Nephron progenitor cell (in vitro differentiated cells): ENCODE measurements at regions not wholly inside any gene's neighbourhood (a gene's known extent, or its start where the extent isn't known, plus 50 kb on each side); places are given as distances from the start of the nearest gene placed in this dataset.

Experiments
- DNase-seq: peaks from one replicate; pipeline ENCODE4 v3.0.0; 2021
- H3K27ac Mint-ChIP-seq: 2 replicates; pipeline ENCODE4 v1.8.0; 2021; ENCODE audit warnings: mild to moderate bottlenecking, moderate library complexity, mixed read lengths
- H3K27me3 Mint-ChIP-seq: 2 replicates; pipeline ENCODE4 v1.8.0; 2021; ENCODE audit warnings: mild to moderate bottlenecking, low read depth, mixed read lengths; ENCODE audit not compliant: poor library complexity
- H3K36me3 Mint-ChIP-seq: 2 replicates; pipeline ENCODE4 v1.8.0; 2021; ENCODE audit warnings: low read depth, mixed read lengths
- H3K4me1 Mint-ChIP-seq: 2 replicates; pipeline ENCODE4 v1.8.0; 2021; ENCODE audit warnings: mixed read lengths
- H3K4me3 Mint-ChIP-seq: 2 replicates; pipeline ENCODE4 v1.8.0; 2021; ENCODE audit warnings: mild to moderate bottlenecking, moderate library complexity, mixed read lengths
- H3K9me3 Mint-ChIP-seq: 2 replicates; pipeline ENCODE4 v1.8.0; 2021; ENCODE audit warnings: mild to moderate bottlenecking, moderate library complexity, mixed read lengths
- TF ChIP-seq, protein P1 (sequence below): fragments of 200-600 bp; sonication (generic); IDR thresholded peaks from 2 replicates; pipeline ENCODE4 v1.5.0; 2021; ENCODE audit warnings: antibody characterized with exemption

DNA sequence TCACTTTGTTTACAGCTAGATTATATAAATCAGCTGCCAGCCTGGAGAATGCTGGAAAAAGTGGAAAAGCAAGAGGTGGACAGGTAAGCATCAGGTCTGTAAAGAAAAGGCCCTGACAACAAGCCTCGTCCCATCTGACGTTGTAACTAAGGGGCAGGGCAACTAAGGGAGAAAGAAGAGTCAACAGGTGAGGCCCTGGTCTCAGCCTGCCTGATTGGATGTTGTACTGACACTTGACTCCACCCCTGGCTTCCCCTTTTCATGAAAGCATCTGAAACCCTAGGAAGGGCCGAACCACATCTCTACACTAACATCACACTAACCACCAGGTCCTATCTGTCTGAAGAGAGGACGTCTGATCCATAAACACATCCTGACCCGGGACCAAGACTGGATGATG is 357.6 kb upstream of the CFAP20DC start:
- H3K4me1 Mint-ChIP-seq: peaks cover 8% of the 10 kb centered on the region
- no peak overlapping the region for H3K4me3 Mint-ChIP-seq
- no peaks in the 10 kb centered on the region for H3K9me3 Mint-ChIP-seq
- no peaks in the 10 kb centered on the region for H3K36me3 Mint-ChIP-seq
- TF ChIP-seq, protein P1, sequence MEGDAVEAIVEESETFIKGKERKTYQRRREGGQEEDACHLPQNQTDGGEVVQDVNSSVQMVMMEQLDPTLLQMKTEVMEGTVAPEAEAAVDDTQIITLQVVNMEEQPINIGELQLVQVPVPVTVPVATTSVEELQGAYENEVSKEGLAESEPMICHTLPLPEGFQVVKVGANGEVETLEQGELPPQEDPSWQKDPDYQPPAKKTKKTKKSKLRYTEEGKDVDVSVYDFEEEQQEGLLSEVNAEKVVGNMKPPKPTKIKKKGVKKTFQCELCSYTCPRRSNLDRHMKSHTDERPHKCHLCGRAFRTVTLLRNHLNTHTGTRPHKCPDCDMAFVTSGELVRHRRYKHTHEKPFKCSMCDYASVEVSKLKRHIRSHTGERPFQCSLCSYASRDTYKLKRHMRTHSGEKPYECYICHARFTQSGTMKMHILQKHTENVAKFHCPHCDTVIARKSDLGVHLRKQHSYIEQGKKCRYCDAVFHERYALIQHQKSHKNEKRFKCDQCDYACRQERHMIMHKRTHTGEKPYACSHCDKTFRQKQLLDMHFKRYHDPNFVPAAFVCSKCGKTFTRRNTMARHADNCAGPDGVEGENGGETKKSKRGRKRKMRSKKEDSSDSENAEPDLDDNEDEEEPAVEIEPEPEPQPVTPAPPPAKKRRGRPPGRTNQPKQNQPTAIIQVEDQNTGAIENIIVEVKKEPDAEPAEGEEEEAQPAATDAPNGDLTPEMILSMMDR: no peak
- no peak overlapping the region for H3K27ac Mint-ChIP-seq
- no peak for DNase-seq
- H3K27me3 Mint-ChIP-seq: no peaks in the 10 kb centered on the region

- peaks cover 8% of the 10 kb centered on the region for H3K4me1 Mint-ChIP-seq
- DNase-seq: no peak
- H3K9me3 Mint-ChIP-seq: no peaks in the 10 kb centered on the region
- TF ChIP-seq, protein P1: no peak
- no peaks in the 10 kb centered on the region for H3K27me3 Mint-ChIP-seq
- H3K4me3 Mint-ChIP-seq: no peak overlapping the region
- H3K27ac Mint-ChIP-seq: no peak overlapping the region
- no peaks in the 10 kb centered on the region for H3K36me3 Mint-ChIP-seq
These were observed 357.1 kb upstream of the CFAP20DC start for GRCh38 chr3:59406943-59407342.

DNA sequence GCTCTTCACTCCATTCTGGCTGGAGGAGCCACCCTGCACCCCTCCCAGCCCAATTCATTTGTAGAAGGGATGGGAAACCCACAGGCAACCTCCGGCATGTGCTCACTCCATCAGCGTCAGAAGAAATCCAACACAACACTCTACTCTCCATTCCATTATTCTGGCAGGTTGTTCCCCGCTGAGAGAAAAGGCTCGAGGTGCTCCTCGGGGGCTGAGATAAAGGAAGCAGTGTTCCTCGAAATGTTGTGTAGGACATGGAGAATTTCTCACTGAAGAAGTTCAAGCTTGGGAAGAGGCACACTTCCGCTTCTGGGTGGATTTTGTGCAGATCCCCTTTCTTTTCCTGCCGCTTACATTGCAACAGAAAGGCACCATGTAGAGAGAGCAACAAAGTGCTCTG is 355.0 kb upstream of the CFAP20DC start:
- TF ChIP-seq, protein P1: no peak
- Mint-ChIP-seq H3K9me3 (peaks cover under 1% of the 10 kb centered on the region), H3K36me3 (no peaks in the 10 kb centered on the region), H3K4me1 (no peaks in the 10 kb centered on the region), H3K27me3 (no peaks in the 10 kb centered on the region), H3K4me3 (no peak overlapping the region), H3K27ac (no peak overlapping the region)
- no peak for DNase-seq

DNA sequence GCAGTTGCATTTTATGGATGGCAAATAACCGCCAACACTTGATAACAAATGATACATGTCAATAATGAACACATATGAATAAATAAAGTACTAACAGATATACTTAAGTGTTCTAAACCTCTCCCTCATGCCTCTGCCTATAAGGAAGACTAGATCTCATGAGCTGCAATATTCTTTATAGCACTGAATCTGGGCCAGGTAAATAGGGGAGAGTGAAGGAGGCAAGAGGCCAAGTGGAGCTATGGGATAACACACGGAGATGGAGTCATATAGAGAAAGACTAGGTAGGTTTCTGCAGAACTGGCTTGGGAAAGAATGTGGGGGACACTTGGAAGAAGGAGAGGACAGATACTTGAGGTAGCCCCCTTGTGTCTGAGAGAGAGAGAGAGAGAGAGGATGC is 354.2 kb upstream of the CFAP20DC start:
- Mint-ChIP-seq H3K9me3 (peaks cover 3% of the 10 kb centered on the region), H3K27me3 (no peaks in the 10 kb centered on the region), H3K4me3 (no peak overlapping the region), H3K4me1 (no peaks in the 10 kb centered on the region), H3K27ac (no peak overlapping the region), H3K36me3 (no peaks in the 10 kb centered on the region)
- TF ChIP-seq, protein P1: no peak
- DNase-seq: no peak

DNA sequence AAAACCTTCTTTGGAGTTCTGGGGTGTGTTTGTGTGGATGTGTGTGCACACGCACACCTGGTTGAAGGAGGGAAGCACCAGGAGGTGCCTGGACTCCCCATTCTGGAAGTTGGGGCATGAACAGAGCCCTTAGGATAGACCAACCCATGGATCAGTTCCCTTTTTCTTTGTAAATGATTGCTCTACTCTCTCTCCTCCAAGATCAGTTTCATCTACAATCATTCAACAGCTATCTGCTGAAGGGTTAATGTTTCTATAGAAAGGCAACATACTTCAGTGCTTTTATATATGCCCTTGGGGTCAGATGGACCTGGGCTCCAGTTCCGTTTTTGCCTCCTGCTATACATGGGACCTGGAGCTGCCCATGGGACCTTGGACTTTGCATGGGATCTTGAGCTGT is 352.1 kb upstream of the CFAP20DC start:
- Mint-ChIP-seq H3K27ac (no peak overlapping the region), H3K9me3 (peaks cover 14% of the 10 kb centered on the region), H3K36me3 (no peaks in the 10 kb centered on the region), H3K4me3 (no peak overlapping the region), H3K4me1 (no peaks in the 10 kb centered on the region), H3K27me3 (no peaks in the 10 kb centered on the region)
- DNase-seq: no peak
- TF ChIP-seq, protein P1: no peak

- H3K9me3 Mint-ChIP-seq: peaks cover 45% of the 10 kb centered on the region
- H3K27me3 Mint-ChIP-seq: no peaks in the 10 kb centered on the region
- peaks cover 13% of the 10 kb centered on the region for H3K36me3 Mint-ChIP-seq
- DNase-seq: no peak
- TF ChIP-seq, protein P1: no peak
- H3K4me3 Mint-ChIP-seq: no peak overlapping the region
- peak overlapping the region; percentile 15 for H3K27ac Mint-ChIP-seq
- H3K4me1 Mint-ChIP-seq: peaks cover 15% of the 10 kb centered on the region
These were observed 342.3 kb upstream of the CFAP20DC start for GRCh38 chr3:59392116-59392515.
